22Rv1 (cell line): ENCODE measurements at regions not wholly inside any gene's neighbourhood (a gene's known extent, or its start where the extent isn't known, plus 50 kb on each side); places are given as distances from the start of the nearest gene placed in this dataset.

Experiments used
- ZFX ChIP-seq: fragments of 450-650 bp; IDR thresholded peaks from 2 replicates; pipeline ENCODE4 v1.6.1; 2017; ENCODE audit warnings: antibody characterized with exemption, borderline replicate concordance
- TF ChIP-seq, protein P1 (sequence below): fragments of 450-650 bp; IDR thresholded peaks from 2 replicates; pipeline ENCODE4 v1.5.1; 2017; ENCODE audit warnings: mild to moderate bottlenecking

DNA sequence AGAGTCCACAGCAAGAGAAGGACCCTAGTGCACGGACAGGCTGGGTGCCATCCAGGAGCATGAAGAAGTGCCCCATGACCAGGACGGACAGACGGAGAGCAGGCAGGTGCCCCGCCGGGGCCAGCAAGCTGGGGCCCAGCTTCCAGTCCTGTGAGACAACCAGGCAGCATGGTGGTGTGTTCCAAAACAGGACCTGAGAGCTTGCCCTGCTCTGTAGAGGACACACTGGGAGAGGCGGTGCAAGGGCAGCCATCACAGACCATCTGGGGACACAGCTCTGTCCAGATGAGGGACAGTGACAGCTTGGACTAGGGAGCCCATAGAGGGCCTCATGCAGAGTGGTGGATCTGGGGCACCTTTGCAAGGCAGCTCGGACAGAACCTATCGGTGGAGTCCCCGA, 279.8 kb downstream of the EIPR1 start:
- TF ChIP-seq, protein P1, sequence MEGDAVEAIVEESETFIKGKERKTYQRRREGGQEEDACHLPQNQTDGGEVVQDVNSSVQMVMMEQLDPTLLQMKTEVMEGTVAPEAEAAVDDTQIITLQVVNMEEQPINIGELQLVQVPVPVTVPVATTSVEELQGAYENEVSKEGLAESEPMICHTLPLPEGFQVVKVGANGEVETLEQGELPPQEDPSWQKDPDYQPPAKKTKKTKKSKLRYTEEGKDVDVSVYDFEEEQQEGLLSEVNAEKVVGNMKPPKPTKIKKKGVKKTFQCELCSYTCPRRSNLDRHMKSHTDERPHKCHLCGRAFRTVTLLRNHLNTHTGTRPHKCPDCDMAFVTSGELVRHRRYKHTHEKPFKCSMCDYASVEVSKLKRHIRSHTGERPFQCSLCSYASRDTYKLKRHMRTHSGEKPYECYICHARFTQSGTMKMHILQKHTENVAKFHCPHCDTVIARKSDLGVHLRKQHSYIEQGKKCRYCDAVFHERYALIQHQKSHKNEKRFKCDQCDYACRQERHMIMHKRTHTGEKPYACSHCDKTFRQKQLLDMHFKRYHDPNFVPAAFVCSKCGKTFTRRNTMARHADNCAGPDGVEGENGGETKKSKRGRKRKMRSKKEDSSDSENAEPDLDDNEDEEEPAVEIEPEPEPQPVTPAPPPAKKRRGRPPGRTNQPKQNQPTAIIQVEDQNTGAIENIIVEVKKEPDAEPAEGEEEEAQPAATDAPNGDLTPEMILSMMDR, result no peak
- no peak for TF ChIP-seq ZFX
